ENCODE measurements at regions not wholly inside any gene's neighbourhood (a gene's known extent, or its start where the extent isn't known, plus 50 kb on each side); places are given as distances from the start of the nearest gene placed in this dataset.
"Not testable (repeated sequence)": the region's sequence is repeated elsewhere in the genome, so short reads cannot be mapped to it uniquely, and the experiment has no call there.

DNA sequence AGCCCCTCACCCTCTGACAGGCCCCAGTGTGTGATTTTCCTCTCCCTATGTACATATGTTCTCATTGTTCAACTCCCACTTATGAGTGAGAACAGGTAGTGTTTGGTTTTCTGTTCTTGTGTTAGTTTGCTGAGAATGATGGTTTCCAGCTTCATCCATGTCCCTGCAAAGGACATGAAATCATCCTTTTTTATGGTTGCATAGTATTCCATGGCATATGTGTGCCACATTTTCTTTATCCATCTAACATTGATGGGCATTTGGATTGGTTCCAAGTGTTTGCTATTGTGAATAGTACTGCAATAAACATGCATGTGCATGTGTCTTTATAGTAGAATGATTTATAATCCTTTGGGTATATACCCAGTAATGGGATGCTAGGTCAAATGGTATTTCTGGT is 223.7 kb upstream of the VLDLR start:
- not testable (repeated sequence) for DNase-seq

DNA sequence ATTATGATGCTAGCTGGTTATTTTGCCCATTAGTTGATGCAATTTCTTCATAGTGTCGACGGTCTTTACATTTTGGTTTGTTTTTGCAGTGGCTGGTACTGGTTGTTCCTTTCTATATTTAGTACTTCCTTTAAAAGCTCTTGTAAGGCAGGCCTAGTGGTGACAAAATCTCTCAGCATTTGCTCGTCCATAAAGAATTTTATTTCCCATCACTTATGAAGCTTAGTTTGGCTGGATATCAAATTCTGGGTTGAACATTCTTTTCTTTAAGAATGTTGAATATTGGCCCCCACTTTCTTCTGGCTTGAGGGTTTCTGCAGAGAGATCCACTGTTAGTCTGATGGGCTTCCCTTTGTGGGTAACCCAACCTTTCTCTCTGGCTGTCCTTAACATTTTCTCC is 219.8 kb upstream of the VLDLR start:
- DNase-seq, result peak; percentile 7

DNA sequence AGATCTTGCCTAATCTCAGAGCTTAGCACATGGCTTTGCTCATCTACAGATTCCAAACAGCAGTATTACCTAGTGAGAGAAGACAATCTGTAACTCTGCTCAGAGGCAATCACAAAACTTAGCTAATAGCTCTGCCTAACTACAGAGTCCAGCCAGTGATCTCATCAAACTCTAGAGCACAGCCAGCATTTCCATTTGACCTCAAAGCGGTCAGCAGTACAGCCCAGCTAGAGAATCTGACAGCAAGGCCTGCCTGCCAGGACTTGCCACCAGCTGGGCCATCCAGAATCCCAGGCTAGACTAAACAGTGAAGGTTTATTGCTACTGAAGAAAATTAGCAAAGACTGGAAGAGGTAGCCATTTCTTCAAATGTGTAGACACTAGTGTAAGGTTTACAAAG is 217.9 kb upstream of the VLDLR start:
- DNase-seq, result no peak

DNA sequence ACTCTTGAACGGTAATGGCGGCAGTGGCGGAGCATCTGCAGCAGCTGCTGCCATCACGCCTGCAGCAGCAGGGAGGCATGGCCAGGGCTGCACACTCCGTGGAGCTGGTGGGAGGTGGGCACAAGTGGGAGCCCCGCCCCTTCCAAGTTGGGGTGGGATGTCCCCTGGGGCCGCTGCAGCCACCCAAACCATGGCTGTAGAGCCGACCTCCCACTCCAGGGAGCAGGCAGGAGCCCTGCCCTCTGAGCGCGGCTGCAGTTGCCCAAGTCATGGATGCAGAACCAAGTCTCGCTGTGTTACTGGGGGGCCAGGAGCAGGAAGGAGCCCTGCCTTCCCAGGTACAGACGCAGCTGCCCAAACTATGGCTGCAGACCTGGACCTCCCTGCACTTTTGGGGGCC is 215.3 kb upstream of the VLDLR start:
- DNase-seq, result no peak

DNA sequence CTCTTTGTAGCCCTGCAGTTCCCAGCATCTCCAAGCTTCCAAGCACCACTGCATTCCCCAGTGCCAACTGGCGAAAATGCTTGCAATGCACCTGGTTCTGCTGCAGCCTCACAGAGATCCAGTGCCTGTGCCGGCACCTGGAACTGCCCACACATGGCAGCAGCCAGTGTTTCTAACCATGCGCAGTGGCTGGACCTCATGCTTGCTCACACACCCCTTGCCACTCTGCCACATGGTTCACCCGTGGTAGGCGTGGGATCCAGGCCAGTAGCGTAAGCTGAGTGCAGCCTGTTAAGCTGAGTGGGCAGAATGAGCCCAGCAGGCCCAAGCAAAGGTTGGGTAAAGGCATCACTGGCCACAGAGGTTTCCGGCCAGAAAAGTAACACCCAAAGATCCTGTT is 214.1 kb upstream of the VLDLR start:
- DNase-seq, result no peak

DNA sequence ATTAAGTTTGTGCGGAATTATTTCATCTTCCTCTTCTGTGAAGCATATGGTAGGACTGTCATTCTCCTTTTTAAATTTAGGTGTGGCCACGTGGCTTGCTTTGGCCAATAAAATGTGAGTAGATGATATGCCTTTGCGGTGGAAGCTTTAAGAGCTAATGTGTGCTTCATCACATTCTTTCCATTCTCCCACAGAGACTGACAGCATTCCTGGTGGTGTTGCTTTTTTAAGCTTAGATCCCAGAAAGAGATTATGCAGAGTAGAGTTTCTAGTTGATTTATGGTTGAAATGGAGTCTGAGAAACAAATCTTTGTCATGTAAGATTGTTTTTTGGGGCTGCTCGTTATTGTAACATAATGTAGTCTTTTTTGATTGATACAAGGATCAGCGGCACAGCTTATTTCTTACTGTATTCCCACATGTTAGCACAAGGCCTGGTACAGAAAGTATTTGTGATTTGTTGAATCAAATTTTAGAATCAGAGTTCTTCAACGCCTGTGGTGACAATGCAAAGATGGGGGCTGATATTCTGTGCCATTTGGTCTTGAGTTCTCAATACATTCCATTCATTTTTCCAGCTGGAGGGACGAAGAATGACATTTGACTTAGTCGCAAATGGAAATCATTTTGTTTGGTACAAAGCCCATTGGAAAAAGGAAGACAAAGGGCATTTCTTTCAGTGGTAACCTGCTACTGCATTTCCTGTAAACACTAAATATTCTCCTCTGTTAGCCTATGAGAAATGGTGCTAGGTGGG is 209.9 kb upstream of the VLDLR start:
- DNase-seq, result peak; percentile 86

DNA sequence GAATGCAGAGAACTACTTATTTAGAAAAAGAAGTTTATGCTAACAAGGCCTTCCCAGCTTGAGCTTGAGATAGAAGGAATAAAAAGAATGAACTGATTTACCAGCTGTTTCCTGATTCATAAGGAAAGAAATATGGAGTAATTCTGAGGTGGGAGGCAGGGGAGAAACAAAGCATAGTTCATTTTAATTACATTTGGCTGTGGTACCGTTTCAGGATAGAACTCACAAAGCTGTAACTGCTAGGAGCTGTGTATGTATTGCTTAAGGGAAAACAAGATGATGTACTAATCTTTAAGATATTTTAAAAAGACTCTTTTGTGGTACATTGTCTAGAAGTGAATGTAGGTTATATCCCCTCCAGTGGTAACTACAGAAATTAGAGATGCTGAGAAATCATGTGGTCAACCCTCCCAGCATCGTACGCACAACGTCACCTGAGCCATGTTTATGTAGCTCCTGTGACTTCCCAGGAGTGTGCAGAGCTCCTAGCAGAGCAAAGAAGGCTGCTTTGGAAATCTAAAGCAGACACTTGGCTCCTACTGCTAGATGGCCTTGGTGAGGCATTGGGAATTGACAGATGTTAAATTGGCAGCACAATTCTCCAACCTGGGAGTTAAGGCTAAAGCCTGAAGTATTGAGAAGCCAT is 208.3 kb upstream of the VLDLR start:
- peak; percentile 61 for DNase-seq

- DNase-seq, result peak; percentile 39
These were observed 207.1 kb upstream of the VLDLR start for GRCh38 chr9:2414465-2414864.

GRCh38 chr9:2415326-2415725 is 206.3 kb upstream of the VLDLR start:
- no peak for DNase-seq

DNA sequence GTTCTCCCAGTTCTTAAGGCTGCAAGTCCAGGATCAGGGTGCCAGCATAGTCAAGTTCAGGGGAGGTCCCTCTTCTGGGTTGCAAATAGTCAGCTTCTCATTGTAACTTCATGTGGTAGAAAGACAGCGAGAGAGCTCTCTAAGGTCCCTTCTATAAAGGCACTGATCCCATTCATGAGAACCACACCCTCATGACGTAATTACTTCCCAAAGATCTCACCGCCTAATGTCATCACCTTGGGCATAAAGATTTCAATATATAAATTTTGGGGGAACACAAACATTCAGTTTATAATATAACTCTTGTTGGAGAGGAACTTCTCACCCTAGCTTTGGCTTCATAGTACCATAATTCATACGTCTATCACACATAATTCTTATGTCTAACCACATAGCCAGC is 203.9 kb upstream of the VLDLR start:
- no peak for DNase-seq

- DNase-seq, result peak; percentile 87
These were observed 203.0 kb upstream of the VLDLR start for GRCh38 chr9:2418619-2419018.

DNA sequence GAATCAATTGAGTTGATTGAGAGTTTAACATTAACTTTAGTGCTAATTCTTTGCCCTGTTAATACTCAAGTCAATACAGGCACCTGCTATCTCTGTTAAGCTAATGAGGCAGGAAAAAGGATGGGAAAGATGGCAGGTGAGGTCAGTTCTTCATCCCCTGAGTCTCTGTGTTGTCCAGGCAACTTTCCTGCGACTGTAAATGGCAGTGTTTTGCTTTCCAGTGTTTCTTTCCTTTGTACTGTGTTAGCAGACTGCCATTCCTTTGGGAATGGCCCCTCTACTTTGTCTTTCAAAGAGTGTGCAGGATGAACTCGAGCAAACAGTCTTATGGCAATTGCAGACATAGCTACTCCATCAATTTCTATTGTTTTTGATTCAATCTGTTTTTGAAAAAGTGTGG is 202.2 kb upstream of the VLDLR start:
- no peak for DNase-seq

DNA sequence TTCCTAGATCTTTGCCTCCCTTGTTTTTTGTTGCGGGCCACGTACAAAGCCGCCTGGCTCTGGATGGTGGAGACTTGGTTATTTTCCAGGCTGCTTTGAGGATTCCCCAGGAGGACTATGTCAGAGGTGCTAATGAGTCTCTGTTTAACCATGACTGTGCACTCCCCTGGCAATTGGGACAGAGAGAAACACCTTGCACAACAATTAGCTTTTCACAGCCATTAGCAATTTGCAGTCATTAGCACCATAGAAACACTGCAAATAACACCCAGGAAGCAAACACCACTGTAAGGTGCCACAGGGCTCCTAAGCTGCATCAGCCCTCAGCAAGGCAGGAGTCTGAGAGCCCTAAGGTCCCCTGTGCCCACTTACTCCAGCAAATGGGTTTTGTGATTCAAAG is 201.0 kb upstream of the VLDLR start:
- no peak for DNase-seq

GRCh38 chr9:2424619-2425033 is 197.0 kb upstream of the VLDLR start:
- peak; percentile 13 for DNase-seq

GRCh38 chr9:2425676-2426075 is 195.9 kb upstream of the VLDLR start:
- no peak for DNase-seq

DNA sequence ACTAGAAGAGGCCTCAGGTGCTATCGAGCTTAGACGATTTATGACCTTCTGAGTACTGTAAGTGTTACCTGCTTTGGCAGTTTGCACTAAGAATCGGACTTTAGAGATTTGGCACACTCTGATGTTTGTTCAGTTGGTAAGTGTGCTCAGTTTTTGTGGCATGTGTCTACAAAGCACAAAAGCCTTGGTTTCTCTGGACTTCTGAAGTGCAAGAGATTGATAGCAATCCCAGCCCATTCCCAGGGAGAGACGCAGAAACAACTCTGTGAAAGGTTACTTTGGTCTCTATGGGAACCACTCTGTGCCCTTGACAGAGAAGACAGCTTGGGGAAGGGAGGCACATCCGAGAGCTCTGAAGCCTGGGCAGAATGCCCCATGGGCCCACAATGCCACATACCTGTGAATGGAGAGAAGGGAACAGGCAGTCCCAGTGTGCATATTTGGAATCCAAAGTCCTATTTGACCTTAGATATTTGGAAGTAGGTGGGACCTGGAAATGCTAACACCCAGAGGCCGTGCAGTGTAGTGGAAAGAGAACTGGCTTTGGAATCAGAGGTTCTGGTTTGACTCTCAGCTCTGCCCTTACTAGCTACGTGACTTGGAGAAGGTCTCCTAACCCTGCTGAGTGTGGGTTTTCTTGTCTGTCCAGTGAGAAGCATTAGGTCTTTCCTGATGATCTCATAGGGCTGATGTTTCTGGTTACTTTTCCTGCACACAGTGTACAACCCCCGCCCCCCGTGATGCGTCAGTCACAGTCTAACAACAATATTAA is 194.3 kb upstream of the VLDLR start:
- no peak for DNase-seq

- DNase-seq, result no peak
These were observed 181.6 kb upstream of the VLDLR start for GRCh38 chr9:2439957-2440356.

GRCh38 chr9:2443933-2444332 is 177.7 kb upstream of the VLDLR start:
- not testable (repeated sequence) for DNase-seq

DNA sequence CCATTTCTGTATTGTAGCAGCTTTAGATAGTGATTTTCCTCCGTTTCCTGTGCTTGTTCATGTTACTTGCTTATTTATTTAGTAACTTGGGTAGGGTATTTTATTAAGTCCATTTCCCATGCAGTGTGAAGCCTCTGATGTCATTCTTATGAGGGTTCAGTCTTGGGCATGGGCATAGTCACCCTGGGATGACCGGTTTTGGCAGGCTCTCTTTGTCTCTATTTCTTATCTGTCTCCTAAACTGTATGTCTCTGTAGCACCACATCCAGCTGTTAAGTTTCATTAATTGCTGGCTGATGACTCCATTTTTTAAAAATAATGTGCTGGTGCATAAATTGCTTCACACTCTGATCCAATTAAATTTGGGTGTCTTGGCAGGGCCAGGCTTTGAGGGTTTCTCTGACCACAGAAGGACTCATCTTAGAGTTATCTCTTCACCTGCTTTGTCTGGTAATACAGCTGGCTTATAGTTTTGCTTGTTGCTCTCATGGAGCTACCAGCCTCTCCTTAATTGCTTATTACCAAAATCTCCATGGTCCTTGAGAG is 173.3 kb upstream of the VLDLR start:
- DNase-seq, result no peak

DNA sequence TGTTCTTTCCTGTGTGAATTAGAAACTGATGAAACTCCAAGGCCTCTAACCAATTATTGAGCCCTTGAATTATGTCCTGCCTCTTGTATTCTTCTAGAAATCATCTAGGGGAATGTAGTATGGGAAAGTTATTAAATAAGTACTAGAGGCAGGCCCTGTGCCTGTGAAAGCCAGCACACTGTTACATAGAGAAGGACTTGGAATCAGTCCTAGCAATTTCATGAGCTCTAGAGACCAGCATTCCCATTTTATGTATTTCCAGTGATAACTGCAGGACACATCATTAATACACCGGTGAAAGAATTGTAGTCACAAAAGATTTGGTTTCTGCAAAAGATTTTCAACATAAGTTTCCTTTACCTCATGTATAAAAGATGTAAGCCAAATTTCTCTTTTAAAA is 168.5 kb upstream of the VLDLR start:
- DNase-seq, result no peak

- DNase-seq, result no peak
These were observed 167.9 kb upstream of the VLDLR start for GRCh38 chr9:2453701-2454100.

- DNase-seq, result no peak
These were observed 161.8 kb upstream of the VLDLR start for GRCh38 chr9:2459756-2460155.

DNA sequence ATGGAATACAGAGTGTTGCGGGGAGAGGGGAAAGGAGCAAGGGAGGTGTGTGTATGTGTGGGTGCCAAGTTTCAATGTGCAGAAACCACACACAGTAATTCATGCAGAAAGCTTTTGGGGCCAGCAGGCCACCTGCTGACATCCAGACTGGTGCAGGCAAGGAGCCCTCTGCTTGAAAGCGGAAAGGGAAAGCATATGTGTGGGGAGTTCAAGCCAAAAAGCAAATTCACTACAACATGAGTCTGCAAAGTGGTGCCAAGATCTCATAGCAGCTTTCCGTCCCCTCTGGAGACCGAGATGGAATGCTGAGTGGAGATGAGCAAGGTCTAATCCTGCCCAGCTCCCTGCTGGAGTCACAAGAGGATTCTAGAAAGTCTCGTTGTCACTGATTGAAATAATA is 159.7 kb upstream of the VLDLR start:
- peak; percentile 57 for DNase-seq

DNA sequence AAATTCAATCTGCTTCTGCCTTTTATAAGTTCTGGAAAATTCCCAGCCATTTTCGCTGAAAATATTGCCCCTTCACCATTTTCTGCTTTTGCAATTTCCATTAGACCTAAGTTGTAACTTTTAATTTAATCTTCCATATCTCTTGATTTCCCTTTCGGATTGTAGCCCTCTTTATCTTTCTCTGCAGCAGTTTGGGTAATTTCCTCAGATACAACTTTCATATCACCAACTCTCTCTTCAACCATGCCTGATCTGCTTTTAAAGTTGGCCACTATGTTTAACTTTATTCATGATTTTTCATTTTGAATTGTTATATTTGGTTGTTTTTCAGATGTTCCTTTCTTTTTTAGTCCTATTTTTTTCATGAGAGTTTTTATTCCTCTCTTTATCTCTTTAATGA is 157.0 kb upstream of the VLDLR start:
- DNase-seq, result no peak
